ENCODE measurements at regions not wholly inside any gene's neighbourhood (a gene's known extent, or its start where the extent isn't known, plus 50 kb on each side); places are given as distances from the start of the nearest gene placed in this dataset.

DNA sequence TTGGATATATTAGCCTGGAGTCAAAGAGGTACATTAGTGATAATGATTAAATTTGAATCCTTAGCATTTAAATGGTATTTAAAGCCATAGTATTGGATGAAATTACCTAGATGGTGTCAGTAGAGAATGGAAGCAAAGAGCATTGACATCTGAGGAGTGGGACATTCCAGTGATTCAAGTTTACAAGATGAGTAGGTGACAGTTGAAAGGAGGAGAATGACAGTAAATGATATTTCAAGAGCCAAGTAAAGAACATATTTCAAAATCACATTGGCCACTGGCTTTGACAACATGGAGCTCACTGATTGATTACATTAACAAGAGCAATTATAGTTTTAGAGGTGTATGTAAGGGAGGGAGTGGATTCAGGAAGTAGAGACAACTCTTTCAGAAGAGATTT, 93.9 kb upstream of the MEF2C start:
- TF ChIP-seq, protein P1, sequence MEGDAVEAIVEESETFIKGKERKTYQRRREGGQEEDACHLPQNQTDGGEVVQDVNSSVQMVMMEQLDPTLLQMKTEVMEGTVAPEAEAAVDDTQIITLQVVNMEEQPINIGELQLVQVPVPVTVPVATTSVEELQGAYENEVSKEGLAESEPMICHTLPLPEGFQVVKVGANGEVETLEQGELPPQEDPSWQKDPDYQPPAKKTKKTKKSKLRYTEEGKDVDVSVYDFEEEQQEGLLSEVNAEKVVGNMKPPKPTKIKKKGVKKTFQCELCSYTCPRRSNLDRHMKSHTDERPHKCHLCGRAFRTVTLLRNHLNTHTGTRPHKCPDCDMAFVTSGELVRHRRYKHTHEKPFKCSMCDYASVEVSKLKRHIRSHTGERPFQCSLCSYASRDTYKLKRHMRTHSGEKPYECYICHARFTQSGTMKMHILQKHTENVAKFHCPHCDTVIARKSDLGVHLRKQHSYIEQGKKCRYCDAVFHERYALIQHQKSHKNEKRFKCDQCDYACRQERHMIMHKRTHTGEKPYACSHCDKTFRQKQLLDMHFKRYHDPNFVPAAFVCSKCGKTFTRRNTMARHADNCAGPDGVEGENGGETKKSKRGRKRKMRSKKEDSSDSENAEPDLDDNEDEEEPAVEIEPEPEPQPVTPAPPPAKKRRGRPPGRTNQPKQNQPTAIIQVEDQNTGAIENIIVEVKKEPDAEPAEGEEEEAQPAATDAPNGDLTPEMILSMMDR (IDR thresholded peaks at IDR 0.05; ENCODE audit: control extremely low read depth, extremely low read depth), result no peak

DNA sequence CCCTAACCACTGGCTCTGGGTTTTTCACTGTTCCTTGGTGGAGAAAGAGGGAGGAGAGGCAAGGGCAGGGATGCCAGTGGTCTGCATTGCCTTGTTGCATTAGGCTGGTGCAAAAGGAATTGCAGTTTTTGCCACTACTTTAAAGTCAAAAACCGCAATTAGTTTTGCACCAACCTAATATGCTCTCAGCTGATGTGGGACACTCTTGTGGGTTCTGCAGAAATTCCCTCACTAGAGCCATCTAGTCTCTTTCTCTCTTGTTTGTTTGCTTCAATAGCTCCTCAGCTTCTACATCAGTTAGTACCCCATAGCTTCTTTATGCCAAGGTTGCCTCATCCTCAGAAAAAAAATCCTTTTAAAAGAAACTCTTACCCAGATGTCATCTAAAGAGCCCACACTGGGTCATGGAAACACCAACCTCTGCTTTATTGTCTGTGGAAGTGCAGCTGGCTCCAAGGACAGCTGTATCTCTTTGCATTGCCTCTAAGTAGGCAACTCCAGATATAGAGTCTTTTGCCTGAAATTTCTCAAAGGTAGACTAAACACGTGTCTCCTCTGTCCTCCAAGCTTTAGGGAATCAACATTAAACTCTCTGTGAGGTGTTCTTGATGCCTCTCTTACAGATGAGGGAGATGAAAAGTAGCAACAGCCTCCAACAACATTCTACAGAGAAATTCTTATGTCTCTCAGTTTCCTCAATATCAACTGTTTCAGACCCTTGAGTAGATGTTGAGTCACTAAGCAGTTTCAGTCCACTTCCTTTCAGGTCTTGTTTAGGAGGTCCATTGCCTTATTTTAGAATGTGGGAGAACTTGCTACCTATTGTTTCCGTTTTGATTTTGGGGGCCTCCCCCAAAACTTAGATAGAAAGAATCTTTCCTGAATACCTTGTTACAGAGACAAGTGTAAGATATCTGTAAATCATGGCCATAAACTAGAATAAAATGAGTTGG, 84.9 kb upstream of the MEF2C start:
- 90 to 95% methylated on average over 3 of the region's 3 CpGs for WGBS, 2 donors
- no peak overlapping the region for H3K27ac ChIP-seq (ENCODE audit: low read depth in 1 of 2, low read length in 1 of 2)
- no peak for ATAC-seq (ENCODE audit: insufficient read depth, low FRiP score)
- TF ChIP-seq, protein P1 (IDR thresholded peaks at IDR 0.05; ENCODE audit: control extremely low read depth, extremely low read depth), result no peak
- no peak overlapping the region for H3K4me3 ChIP-seq
- H3K36me3 ChIP-seq (ENCODE audit: control insufficient read depth in 4 of 4, insufficient read depth in 4 of 4, low read length in 4 of 4), result peaks cover 0 to 3% (median 0%) of the 10 kb centered on the region in 4 donors
- DNase-seq, result no peak
- H3K9ac ChIP-seq (ENCODE audit: insufficient read depth in 1 of 2, low read length in 2 of 2), result no peak overlapping the region
- no peaks in the 10 kb centered on the region for H3K4me1 ChIP-seq (ENCODE audit: control insufficient read depth in 5 of 5, insufficient read depth in 5 of 5, low read length in 5 of 5)
- H3K27me3 ChIP-seq (ENCODE audit: control insufficient read depth in 3 of 3, insufficient read depth in 3 of 3, low read length in 2 of 3), result no peaks in the 10 kb centered on the region
- H3K9me3 ChIP-seq (ENCODE audit: control insufficient read depth in 4 of 4, insufficient read depth in 3 of 4, low read length in 3 of 4), result no peaks in the 10 kb centered on the region

More for the DNA sequence above, 93.9 kb upstream of the MEF2C start:
- no peaks in the 10 kb centered on the region for H3K4me1 ChIP-seq (ENCODE audit: control insufficient read depth in 5 of 5, insufficient read depth in 5 of 5, low read length in 5 of 5)
- no peaks in the 10 kb centered on the region for H3K9me3 ChIP-seq (ENCODE audit: control insufficient read depth in 4 of 4, insufficient read depth in 3 of 4, low read length in 3 of 4)
- DNase-seq (no peak), ATAC-seq (ENCODE audit: insufficient read depth, low FRiP score) (no peak)
- H3K4me3 ChIP-seq, result no peak overlapping the region
- no peaks in the 10 kb centered on the region for H3K36me3 ChIP-seq (ENCODE audit: control insufficient read depth in 4 of 4, insufficient read depth in 4 of 4, low read length in 4 of 4)
- no peaks in the 10 kb centered on the region for H3K27me3 ChIP-seq (ENCODE audit: control insufficient read depth in 3 of 3, insufficient read depth in 3 of 3, low read length in 2 of 3)
- no peak overlapping the region for H3K27ac ChIP-seq (ENCODE audit: low read depth in 1 of 2, low read length in 1 of 2)
- H3K9ac ChIP-seq (ENCODE audit: insufficient read depth in 1 of 2, low read length in 2 of 2), result no peak overlapping the region

DNA sequence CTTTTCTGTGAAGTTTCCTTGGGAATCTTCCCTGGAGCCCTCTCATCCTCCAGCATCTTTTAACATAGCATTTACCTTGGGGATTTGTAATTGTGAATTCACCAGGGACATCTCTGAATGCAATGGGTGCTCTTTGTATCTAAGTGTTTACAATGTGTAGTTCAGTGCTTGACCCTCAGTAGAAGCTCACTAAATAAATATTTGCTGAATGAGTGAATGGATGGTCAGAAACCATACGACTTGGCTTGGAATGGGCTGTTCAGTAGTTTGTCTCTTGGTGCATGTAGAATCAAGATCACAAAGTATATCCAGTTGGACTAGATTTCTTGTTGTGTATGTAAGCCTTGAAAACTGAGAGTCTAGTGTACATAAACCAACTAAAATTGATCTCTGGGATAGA, 81.8 kb upstream of the MEF2C start:
- TF ChIP-seq, protein P1 (IDR thresholded peaks at IDR 0.05; ENCODE audit: control extremely low read depth, extremely low read depth), result no peak
- DNase-seq (no peak), ATAC-seq (ENCODE audit: insufficient read depth, low FRiP score) (no peak)
- Histone ChIP-seq H3K4me1 (ENCODE audit: control insufficient read depth in 5 of 5, insufficient read depth in 5 of 5, low read length in 5 of 5) (no peaks in the 10 kb centered on the region), H3K36me3 (ENCODE audit: control insufficient read depth in 4 of 4, insufficient read depth in 4 of 4, low read length in 4 of 4) (no peaks in the 10 kb centered on the region), H3K9me3 (ENCODE audit: control insufficient read depth in 4 of 4, insufficient read depth in 3 of 4, low read length in 3 of 4) (no peaks in the 10 kb centered on the region), H3K27me3 (ENCODE audit: control insufficient read depth in 3 of 3, insufficient read depth in 3 of 3, low read length in 2 of 3) (no peaks in the 10 kb centered on the region), H3K27ac (ENCODE audit: low read depth in 1 of 2, low read length in 1 of 2) (no peak overlapping the region), H3K9ac (ENCODE audit: insufficient read depth in 1 of 2, low read length in 2 of 2) (no peak overlapping the region), H3K4me3 (no peak overlapping the region)
- 57 to 69% methylated on average over 1 of the region's 1 CpG for WGBS, 2 donors

Measured in lung (tissue), 11 donors.